A204.1 (cell line): ENCODE measurements at regions not wholly inside any gene's neighbourhood (a gene's known extent, or its start where the extent isn't known, plus 50 kb on each side); places are given as distances from the start of the nearest gene placed in this dataset.
"Not testable (repeated sequence)": the region's sequence is repeated elsewhere in the genome, so short reads cannot be mapped to it uniquely, and the experiment has no call there.

Experiments used
- FAIRE-seq: peaks from 2 replicates; lab custom pipeline; 2012; peaks lifted over from hg19 to GRCh38; lab: Jason Lieb, UNC

- FAIRE-seq: no peak
These were observed 250.0 kb upstream of the NECTIN3 start for GRCh38 chr3:110821586-110821985.

- no peak for FAIRE-seq
These were observed 248.6 kb upstream of the NECTIN3 start for GRCh38 chr3:110822971-110823370.

- FAIRE-seq: no peak
These were observed 224.6 kb upstream of the NECTIN3 start for GRCh38 chr3:110846971-110847370.

- no peak for FAIRE-seq
These were observed 222.6 kb upstream of the NECTIN3 start for GRCh38 chr3:110849064-110849463.

GRCh38 chr3:110851736-110852135, 219.9 kb upstream of the NECTIN3 start:
- no peak for FAIRE-seq

- no peak for FAIRE-seq
These were observed 216.4 kb upstream of the NECTIN3 start for GRCh38 chr3:110855207-110855606.

GRCh38 chr3:110856916-110857315, 214.7 kb upstream of the NECTIN3 start:
- FAIRE-seq: no peak

- no peak for FAIRE-seq
These were observed 213.1 kb upstream of the NECTIN3 start for GRCh38 chr3:110858549-110858948.

- FAIRE-seq: no peak
These were observed 212.3 kb upstream of the NECTIN3 start for GRCh38 chr3:110859336-110859735.

GRCh38 chr3:110859993-110860392, 211.6 kb upstream of the NECTIN3 start:
- FAIRE-seq: no peak

- FAIRE-seq: no peak
These were observed 205.7 kb upstream of the NECTIN3 start for GRCh38 chr3:110865934-110866333.

- FAIRE-seq: no peak
These were observed 203.5 kb upstream of the NECTIN3 start for GRCh38 chr3:110868106-110868505.

GRCh38 chr3:110869736-110870135, 201.9 kb upstream of the NECTIN3 start:
- no peak for FAIRE-seq

GRCh38 chr3:110871869-110872268, 199.7 kb upstream of the NECTIN3 start:
- no peak for FAIRE-seq

GRCh38 chr3:110878692-110879091, 192.9 kb upstream of the NECTIN3 start:
- no peak for FAIRE-seq

GRCh38 chr3:110881069-110881468, 190.5 kb upstream of the NECTIN3 start:
- FAIRE-seq: no peak

- no peak for FAIRE-seq
These were observed 185.3 kb upstream of the NECTIN3 start for GRCh38 chr3:110886222-110886893.

GRCh38 chr3:110887176-110887575, 184.4 kb upstream of the NECTIN3 start:
- FAIRE-seq: no peak

GRCh38 chr3:110888625-110889375, 182.8 kb upstream of the NECTIN3 start:
- not testable (repeated sequence) for FAIRE-seq

GRCh38 chr3:110889376-110889699, 182.3 kb upstream of the NECTIN3 start:
- FAIRE-seq: not testable (repeated sequence)

- FAIRE-seq: no peak
These were observed 177.0 kb upstream of the NECTIN3 start for GRCh38 chr3:110894574-110894973.

GRCh38 chr3:110895054-110895453, 176.6 kb upstream of the NECTIN3 start:
- no peak for FAIRE-seq

- FAIRE-seq: no peak
These were observed 174.6 kb upstream of the NECTIN3 start for GRCh38 chr3:110897046-110897445.

GRCh38 chr3:110900576-110900975, 171.0 kb upstream of the NECTIN3 start:
- no peak for FAIRE-seq
